ENCODE measurements at regions not wholly inside any gene's neighbourhood (a gene's known extent, or its start where the extent isn't known, plus 50 kb on each side); places are given as distances from the start of the nearest gene placed in this dataset.

GRCh38 chr20:47423586-47423985 is 67.1 kb upstream of the ZMYND8 start:
- no peak for TF ChIP-seq ZBTB7A (IDR thresholded peaks at IDR 0.05; ENCODE audit: low read depth)
- TF ChIP-seq EP300 (IDR thresholded peaks at IDR 0.05; ENCODE audit: borderline replicate concordance): no peak
- TF ChIP-seq RAD21 (IDR thresholded peaks at IDR 0.05; ENCODE audit: low read depth): no peak
- no peak for TF ChIP-seq TCF12 (IDR thresholded peaks at IDR 0.05; ENCODE audit: low read depth)

GRCh38 chr20:47427067-47427466 is 70.6 kb upstream of the ZMYND8 start:
- TF ChIP-seq EP300 (IDR thresholded peaks at IDR 0.05; ENCODE audit: borderline replicate concordance) (no peak), TCF12 (IDR thresholded peaks at IDR 0.05; ENCODE audit: low read depth) (no peak), TAF1 (IDR thresholded peaks at IDR 0.05; ENCODE audit: low read depth) (no peak), CEBPB (IDR thresholded peaks at IDR 0.05) (no peak), REST (IDR thresholded peaks at IDR 0.05; ENCODE audit: low read depth) (no peak), TEAD4 (IDR thresholded peaks at IDR 0.05) (no peak)

GRCh38 chr20:47427746-47428145 is 71.2 kb upstream of the ZMYND8 start:
- no peak for TF ChIP-seq ZBTB7A (IDR thresholded peaks at IDR 0.05; ENCODE audit: low read depth)
- no peak for TF ChIP-seq TCF12 (IDR thresholded peaks at IDR 0.05; ENCODE audit: low read depth)
- no peak for TF ChIP-seq CEBPB (IDR thresholded peaks at IDR 0.05)
- no peak for TF ChIP-seq EP300 (IDR thresholded peaks at IDR 0.05; ENCODE audit: borderline replicate concordance)

- TF ChIP-seq MAX (IDR thresholded peaks at IDR 0.05) (no peak), CREB1 (IDR thresholded peaks at IDR 0.05; ENCODE audit: low read depth) (no peak), ZBTB7A (IDR thresholded peaks at IDR 0.05; ENCODE audit: low read depth) (no peak), USF1 (IDR thresholded peaks at IDR 0.05) (no peak), RAD21 (IDR thresholded peaks at IDR 0.05; ENCODE audit: low read depth) (no peak), NFIC (IDR thresholded peaks at IDR 0.05) (no peak), YY1 (IDR thresholded peaks at IDR 0.05; ENCODE audit: low read depth) (no peak), TEAD4 (IDR thresholded peaks at IDR 0.05) (no peak), REST (IDR thresholded peaks at IDR 0.05; ENCODE audit: low read depth) (no peak), FOXM1 (IDR thresholded peaks at IDR 0.05; ENCODE audit: borderline replicate concordance, low read depth) (no peak), EP300 (IDR thresholded peaks at IDR 0.05; ENCODE audit: borderline replicate concordance) (no peak), CEBPB (IDR thresholded peaks at IDR 0.05) (no peak), TAF1 (IDR thresholded peaks at IDR 0.05; ENCODE audit: low read depth) (no peak)
Observed at GRCh38 chr20:47428164-47428563, 71.7 kb upstream of the ZMYND8 start.

GRCh38 chr20:47428851-47429336 is 72.4 kb upstream of the ZMYND8 start:
- TF ChIP-seq MAX (IDR thresholded peaks at IDR 0.05) (no peak), TEAD4 (IDR thresholded peaks at IDR 0.05) (no peak), TCF12 (IDR thresholded peaks at IDR 0.05; ENCODE audit: low read depth) (no peak), USF1 (IDR thresholded peaks at IDR 0.05) (no peak), RAD21 (IDR thresholded peaks at IDR 0.05; ENCODE audit: low read depth) (no peak), CREB1 (IDR thresholded peaks at IDR 0.05; ENCODE audit: low read depth) (no peak), EGR1 (IDR thresholded peaks at IDR 0.05) (no peak), CEBPB (IDR thresholded peaks at IDR 0.05) (no peak), TAF1 (IDR thresholded peaks at IDR 0.05; ENCODE audit: low read depth) (no peak), REST (IDR thresholded peaks at IDR 0.05; ENCODE audit: low read depth) (no peak), ZBTB7A (IDR thresholded peaks at IDR 0.05; ENCODE audit: low read depth) (no peak), YY1 (IDR thresholded peaks at IDR 0.05; ENCODE audit: low read depth) (no peak), FOXM1 (IDR thresholded peaks at IDR 0.05; ENCODE audit: borderline replicate concordance, low read depth) (no peak), EP300 (IDR thresholded peaks at IDR 0.05; ENCODE audit: borderline replicate concordance) (no peak), NFIC (IDR thresholded peaks at IDR 0.05) (no peak)
